Gastrocnemius medialis (tissue), 4 donors: ENCODE measurements at regions not wholly inside any gene's neighbourhood (a gene's known extent, or its start where the extent isn't known, plus 50 kb on each side); places are given as distances from the start of the nearest gene placed in this dataset.

Experiments
- POLR2A ChIP-seq, 2 donors: fragments of 450-650 bp; IDR thresholded peaks; one replicate each; pipeline ENCODE4 v1.6.1; 2017; ENCODE audit warnings: antibody characterized with exemption in 2 of 2, mild to moderate bottlenecking in 2 of 2, moderate library complexity in 2 of 2
- TF ChIP-seq, protein P1 (sequence below), 5 experiments: fragments of 450-650 bp in 3 of 5; fragments of 200-600 bp in 2 of 5; sonication (generic) in 2 of 5; IDR thresholded peaks in 4 of 5; conservative IDR thresholded peaks in 1 of 5; 1 replicate in 4 of 5; 2 replicates in 1 of 5; pipeline ENCODE4 v1.5.1; 2016 to 2019; ENCODE audit warnings: antibody characterized with exemption in 5 of 5, mild to moderate bottlenecking in 3 of 5, moderate library complexity in 3 of 5

GRCh38 chr21:28712411-28712810 is 280.3 kb downstream of the LTN1 start:
- TF ChIP-seq POLR2A (IDR thresholded peaks at IDR 0.05) = no peak
- TF ChIP-seq, protein P1, sequence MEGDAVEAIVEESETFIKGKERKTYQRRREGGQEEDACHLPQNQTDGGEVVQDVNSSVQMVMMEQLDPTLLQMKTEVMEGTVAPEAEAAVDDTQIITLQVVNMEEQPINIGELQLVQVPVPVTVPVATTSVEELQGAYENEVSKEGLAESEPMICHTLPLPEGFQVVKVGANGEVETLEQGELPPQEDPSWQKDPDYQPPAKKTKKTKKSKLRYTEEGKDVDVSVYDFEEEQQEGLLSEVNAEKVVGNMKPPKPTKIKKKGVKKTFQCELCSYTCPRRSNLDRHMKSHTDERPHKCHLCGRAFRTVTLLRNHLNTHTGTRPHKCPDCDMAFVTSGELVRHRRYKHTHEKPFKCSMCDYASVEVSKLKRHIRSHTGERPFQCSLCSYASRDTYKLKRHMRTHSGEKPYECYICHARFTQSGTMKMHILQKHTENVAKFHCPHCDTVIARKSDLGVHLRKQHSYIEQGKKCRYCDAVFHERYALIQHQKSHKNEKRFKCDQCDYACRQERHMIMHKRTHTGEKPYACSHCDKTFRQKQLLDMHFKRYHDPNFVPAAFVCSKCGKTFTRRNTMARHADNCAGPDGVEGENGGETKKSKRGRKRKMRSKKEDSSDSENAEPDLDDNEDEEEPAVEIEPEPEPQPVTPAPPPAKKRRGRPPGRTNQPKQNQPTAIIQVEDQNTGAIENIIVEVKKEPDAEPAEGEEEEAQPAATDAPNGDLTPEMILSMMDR (IDR thresholded peaks at IDR 0.05 in 4 of 5, conservative IDR thresholded peaks at IDR 0.05 in 1 of 5) = no peak
